A673 (cell line): ENCODE measurements at regions not wholly inside any gene's neighbourhood (a gene's known extent, or its start where the extent isn't known, plus 50 kb on each side); places are given as distances from the start of the nearest gene placed in this dataset.
"Not testable (repeated sequence)": the region's sequence is repeated elsewhere in the genome, so short reads cannot be mapped to it uniquely, and the experiment has no call there.

Experiments
- CTCF ChIP-seq: fragments of 300-800, 200-600 bp; sonication (generic); conservative IDR thresholded peaks from 2 replicates; pipeline ENCODE4 v1.5.1; 2017; ENCODE audit warnings: low read depth, mild to moderate bottlenecking, antibody characterized with exemption, low read length, moderate library complexity, mixed read lengths
- EZH2 ChIP-seq: fragments of 200-600 bp; sonication (generic); IDR thresholded peaks from 2 replicates; pipeline ENCODE4 v1.6.1; 2017; ENCODE audit warnings: borderline replicate concordance, low read depth, mild to moderate bottlenecking, mixed read lengths, antibody characterized with exemption, low read length; ENCODE audit not compliant: poor library complexity, severe bottlenecking

- TF ChIP-seq EZH2, CTCF: not testable (repeated sequence)
Observed at GRCh38 chr12:58704770-58705169, 215.5 kb downstream of the LRIG3 start.
